ENCODE measurements at regions not wholly inside any gene's neighbourhood (a gene's known extent, or its start where the extent isn't known, plus 50 kb on each side); places are given as distances from the start of the nearest gene placed in this dataset.

GRCh38 chr2:147026664-147027295, 818.0 kb upstream of the ACVR2A start:
- Histone ChIP-seq H3K23ac (ENCODE audit: insufficient read length, low read depth, low read length) (no peak overlapping the region), H3K14ac (ENCODE audit: insufficient read depth, low read length) (no peak overlapping the region), H2BK15ac (ENCODE audit: low read depth, low read length) (no peak overlapping the region), H3K4me1 (ENCODE audit: insufficient read depth, low read length) (peaks cover 3% of the 10 kb centered on the region; the same call in 1 of the 2 replicates), H3K9me3 (ENCODE audit: control insufficient read depth, low read depth, low read length) (no peaks in the 10 kb centered on the region), H2BK120ac (ENCODE audit: low read depth, low read length, poor library complexity, severe bottlenecking) (no peak overlapping the region), H4K91ac (ENCODE audit: insufficient read length, low read depth, low read length) (no peak overlapping the region), H3T11ph (ENCODE audit: low read length) (no peak overlapping the region), H4K5ac (ENCODE audit: insufficient read length, low read depth, low read length) (no peak overlapping the region), H3K18ac (ENCODE audit: insufficient read length, low read depth, low read length) (no peak overlapping the region), H3K4ac (ENCODE audit: low read depth, low read length) (no peak overlapping the region), H3K4me2 (ENCODE audit: insufficient read depth, insufficient read length, low read length) (no peak overlapping the region), H2BK5ac (ENCODE audit: insufficient read length, low read length) (no peak overlapping the region), H3K27ac (ENCODE audit: insufficient read length, low read depth, low read length) (no peak overlapping the region), H3K79me1 (ENCODE audit: insufficient read depth, low read depth, low read length, poor library complexity, severe bottlenecking) (no peaks in the 10 kb centered on the region), H2AFZ (ENCODE audit: low read length) (no peak overlapping the region), H3K9ac (ENCODE audit: extremely low read depth, insufficient read length, low read length) (no peak overlapping the region), H3K56ac (ENCODE audit: insufficient read length, low read depth, low read length) (no peak overlapping the region), H3K79me2 (ENCODE audit: insufficient read depth, low read length) (no peaks in the 10 kb centered on the region), H3K27me3 (ENCODE audit: insufficient read depth, low read length) (no peaks in the 10 kb centered on the region), H2BK12ac (ENCODE audit: insufficient read length, low read depth, low read length) (no peak overlapping the region), H3K23me2 (ENCODE audit: insufficient read length, low read depth, low read length, poor library complexity, severe bottlenecking) (no peaks in the 10 kb centered on the region), H2AK5ac (ENCODE audit: insufficient read length, low read length) (no peak overlapping the region), H4K8ac (replicated peaks; ENCODE audit: insufficient read length, low read depth, low read length) (no peak overlapping the region), H4K20me1 (ENCODE audit: control insufficient read depth, insufficient read depth, insufficient read length) (no peaks in the 10 kb centered on the region), H2BK20ac (ENCODE audit: low read depth, low read length, poor library complexity, severe bottlenecking) (no peak overlapping the region)
- H3K27ac Mint-ChIP-seq = no peak overlapping the region
- H3K36me3 Mint-ChIP-seq (ENCODE audit: insufficient read depth in 1 of 3, low read depth in 3 of 3) = peaks cover 9 to 10% (median 9%) of the 10 kb centered on the region in 3 experiments
- peaks cover 16 to 17% of the 10 kb centered on the region in 2 experiments for H3K9me3 Mint-ChIP-seq
- no peak for DNase-seq
- TF ChIP-seq CTCF (conservative IDR thresholded peaks at IDR 0.05) = no peak
- no peak overlapping the region for H3K4me3 Mint-ChIP-seq
- H3K27me3 Mint-ChIP-seq (ENCODE audit: low read depth) = no peaks in the 10 kb centered on the region
- WGBS (ENCODE audit: extremely low coverage, insufficient read length, low lambda C conversion rate) = no CpG with 5 or more reads among the region's 2 CpGs
- H3K4me1 Mint-ChIP-seq = peaks cover 12 to 15% of the 10 kb centered on the region in 2 experiments
